NT2/D1 (cell line): ENCODE measurements at regions not wholly inside any gene's neighbourhood (a gene's known extent, or its start where the extent isn't known, plus 50 kb on each side); places are given as distances from the start of the nearest gene placed in this dataset.
A peak's percentile ranks its signal among the peaks of the same experiment; 100 is the strongest.

Experiments
- DNase-seq: peaks from one replicate; pipeline ENCODE4 v3.0.0-alpha.2; 2011; ENCODE audit warnings: low read depth, low spot score
- H3K27me3 ChIP-seq: 2 replicates; pipeline ENCODE4 v1.6.0; 2011; ENCODE audit warnings: mild to moderate bottlenecking; ENCODE audit not compliant: insufficient read length, insufficient read depth
- H3K36me3 ChIP-seq: 2 replicates; pipeline ENCODE4 v1.6.1; 2011; ENCODE audit warnings: mild to moderate bottlenecking, low read length, mixed read lengths; ENCODE audit not compliant: insufficient read depth, insufficient read length
- H3K4me1 ChIP-seq: 2 replicates; pipeline ENCODE4 v1.5.1; 2011; ENCODE audit not compliant: insufficient read depth, insufficient read length
- H3K4me3 ChIP-seq: 2 replicates; pipeline ENCODE4 v1.5.1; 2011; ENCODE audit warnings: low read depth; ENCODE audit not compliant: insufficient read length
- H3K9ac ChIP-seq: 2 replicates; pipeline ENCODE4 v1.6.0; 2011; ENCODE audit warnings: low read depth; ENCODE audit not compliant: insufficient read length
- H3K9me3 ChIP-seq: 2 replicates; pipeline ENCODE4 v1.5.1; 2011; ENCODE audit warnings: mild to moderate bottlenecking, low read length; ENCODE audit not compliant: insufficient read depth
- SUZ12 ChIP-seq: IDR thresholded peaks from 2 replicates; pipeline ENCODE4 v1.6.1; 2011; ENCODE audit not compliant: insufficient read length, insufficient read depth; ENCODE audit errors: extremely low read depth
- YY1 ChIP-seq: IDR thresholded peaks from 2 replicates; pipeline ENCODE4 v1.6.1; 2011; ENCODE audit not compliant: insufficient read length, insufficient read depth
- ZNF274 ChIP-seq: IDR thresholded peaks from 2 replicates; pipeline ENCODE4 v1.6.1; 2011; ENCODE audit warnings: mild to moderate bottlenecking, low read depth, low read length

- no peak for DNase-seq
- Histone ChIP-seq H3K27me3 (no peaks in the 10 kb centered on the region), H3K9me3 (no peaks in the 10 kb centered on the region), H3K9ac (peak overlapping the region; percentile 3), H3K36me3 (no peaks in the 10 kb centered on the region), H3K4me1 (no peaks in the 10 kb centered on the region), H3K4me3 (peak overlapping the region; percentile 6)
- TF ChIP-seq ZNF274, result no peak
- TF ChIP-seq SUZ12, result no peak
- TF ChIP-seq YY1, result no peak
Observed at GRCh38 chr16:51773071-51773890, 622.2 kb upstream of the SALL1 start.

- Histone ChIP-seq H3K4me3 (no peak overlapping the region), H3K9ac (no peak overlapping the region), H3K36me3 (no peaks in the 10 kb centered on the region), H3K4me1 (peaks cover 12% of the 10 kb centered on the region), H3K9me3 (no peaks in the 10 kb centered on the region), H3K27me3 (no peaks in the 10 kb centered on the region)
- DNase-seq, result no peak
- no peak for TF ChIP-seq ZNF274
- no peak for TF ChIP-seq YY1
- TF ChIP-seq SUZ12, result no peak
Observed at GRCh38 chr16:51766739-51767138, 615.7 kb upstream of the SALL1 start.

- H3K9me3 ChIP-seq, result no peaks in the 10 kb centered on the region
- no peak overlapping the region for H3K9ac ChIP-seq
- no peak overlapping the region for H3K4me3 ChIP-seq
- no peak for TF ChIP-seq YY1
- TF ChIP-seq ZNF274, result no peak
- no peak for TF ChIP-seq SUZ12
- H3K36me3 ChIP-seq, result no peaks in the 10 kb centered on the region
- peak; percentile 49 for DNase-seq
- peaks cover 12% of the 10 kb centered on the region for H3K4me1 ChIP-seq
- no peaks in the 10 kb centered on the region for H3K27me3 ChIP-seq
Observed at GRCh38 chr16:51763072-51763661, 612.1 kb upstream of the SALL1 start.

- Histone ChIP-seq H3K4me3 (no peak overlapping the region), H3K36me3 (no peaks in the 10 kb centered on the region), H3K9me3 (no peaks in the 10 kb centered on the region), H3K27me3 (no peaks in the 10 kb centered on the region), H3K9ac (peak overlapping the region; percentile 39), H3K4me1 (peaks cover 7% of the 10 kb centered on the region)
- peak; percentile 71 for DNase-seq
- TF ChIP-seq YY1, result no peak
- TF ChIP-seq ZNF274, result no peak
- no peak for TF ChIP-seq SUZ12
Observed at GRCh38 chr16:51762081-51762996, 611.3 kb upstream of the SALL1 start.

GRCh38 chr16:51761001-51761400 is 609.9 kb upstream of the SALL1 start:
- H3K27me3 ChIP-seq, result no peaks in the 10 kb centered on the region
- no peaks in the 10 kb centered on the region for H3K36me3 ChIP-seq
- no peak for DNase-seq
- H3K4me3 ChIP-seq, result no peak overlapping the region
- H3K4me1 ChIP-seq, result peaks cover 7% of the 10 kb centered on the region
- H3K9me3 ChIP-seq, result no peaks in the 10 kb centered on the region
- no peak for TF ChIP-seq YY1
- TF ChIP-seq ZNF274, result no peak
- TF ChIP-seq SUZ12, result no peak
- no peak overlapping the region for H3K9ac ChIP-seq

GRCh38 chr16:51759999-51760398 is 608.9 kb upstream of the SALL1 start:
- Histone ChIP-seq H3K9me3 (no peaks in the 10 kb centered on the region), H3K9ac (no peak overlapping the region), H3K4me3 (no peak overlapping the region), H3K4me1 (peaks cover 7% of the 10 kb centered on the region), H3K36me3 (no peaks in the 10 kb centered on the region), H3K27me3 (no peaks in the 10 kb centered on the region)
- no peak for DNase-seq
- TF ChIP-seq YY1 (no peak), SUZ12 (no peak), ZNF274 (no peak)
